ENCODE measurements at regions not wholly inside any gene's neighbourhood (a gene's known extent, or its start where the extent isn't known, plus 50 kb on each side); places are given as distances from the start of the nearest gene placed in this dataset.

- no peak for TF ChIP-seq RARB (CRISPR knock-in tag; IDR thresholded peaks at IDR 0.05)
- TF ChIP-seq ISL1 (CRISPR knock-in tag; IDR thresholded peaks at IDR 0.05), result no peak
- no peak for TF ChIP-seq CSRNP3 (CRISPR knock-in tag; IDR thresholded peaks at IDR 0.05)
- no peak for TF ChIP-seq PATZ1 (CRISPR knock-in tag; IDR thresholded peaks at IDR 0.05; ENCODE audit: borderline replicate concordance)
- no peak for TF ChIP-seq TOX (CRISPR knock-in tag; IDR thresholded peaks at IDR 0.05; ENCODE audit: borderline replicate concordance)
- TF ChIP-seq ZNF565 (CRISPR knock-in tag; conservative IDR thresholded peaks at IDR 0.05; ENCODE audit: low read depth), result no peak
- no peak for TF ChIP-seq ARNTL (CRISPR knock-in tag; IDR thresholded peaks at IDR 0.05; ENCODE audit: borderline replicate concordance, low read depth)
- no peak for TF ChIP-seq ZNF8 (CRISPR knock-in tag; IDR thresholded peaks at IDR 0.05)
- no peak for TF ChIP-seq ZNF70 (CRISPR knock-in tag; IDR thresholded peaks at IDR 0.05)
- TF ChIP-seq, protein P1, sequence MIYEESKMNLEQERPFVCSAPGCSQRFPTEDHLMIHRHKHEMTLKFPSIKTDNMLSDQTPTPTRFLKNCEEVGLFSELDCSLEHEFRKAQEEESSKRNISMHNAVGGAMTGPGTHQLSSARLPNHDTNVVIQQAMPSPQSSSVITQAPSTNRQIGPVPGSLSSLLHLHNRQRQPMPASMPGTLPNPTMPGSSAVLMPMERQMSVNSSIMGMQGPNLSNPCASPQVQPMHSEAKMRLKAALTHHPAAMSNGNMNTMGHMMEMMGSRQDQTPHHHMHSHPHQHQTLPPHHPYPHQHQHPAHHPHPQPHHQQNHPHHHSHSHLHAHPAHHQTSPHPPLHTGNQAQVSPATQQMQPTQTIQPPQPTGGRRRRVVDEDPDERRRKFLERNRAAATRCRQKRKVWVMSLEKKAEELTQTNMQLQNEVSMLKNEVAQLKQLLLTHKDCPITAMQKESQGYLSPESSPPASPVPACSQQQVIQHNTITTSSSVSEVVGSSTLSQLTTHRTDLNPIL (CRISPR knock-in tag; IDR thresholded peaks at IDR 0.05; ENCODE audit: low read depth), result no peak
- no peak for TF ChIP-seq ZFP30 (CRISPR knock-in tag; IDR thresholded peaks at IDR 0.05)
- TF ChIP-seq, protein P2, sequence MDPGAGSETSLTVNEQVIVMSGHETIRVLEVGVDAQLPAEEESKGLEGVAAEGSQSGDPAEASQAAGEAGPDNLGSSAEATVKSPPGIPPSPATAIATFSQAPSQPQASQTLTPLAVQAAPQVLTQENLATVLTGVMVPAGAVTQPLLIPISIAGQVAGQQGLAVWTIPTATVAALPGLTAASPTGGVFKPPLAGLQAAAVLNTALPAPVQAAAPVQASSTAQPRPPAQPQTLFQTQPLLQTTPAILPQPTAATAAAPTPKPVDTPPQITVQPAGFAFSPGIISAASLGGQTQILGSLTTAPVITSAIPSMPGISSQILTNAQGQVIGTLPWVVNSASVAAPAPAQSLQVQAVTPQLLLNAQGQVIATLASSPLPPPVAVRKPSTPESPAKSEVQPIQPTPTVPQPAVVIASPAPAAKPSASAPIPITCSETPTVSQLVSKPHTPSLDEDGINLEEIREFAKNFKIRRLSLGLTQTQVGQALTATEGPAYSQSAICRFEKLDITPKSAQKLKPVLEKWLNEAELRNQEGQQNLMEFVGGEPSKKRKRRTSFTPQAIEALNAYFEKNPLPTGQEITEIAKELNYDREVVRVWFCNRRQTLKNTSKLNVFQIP (CRISPR knock-in tag; IDR thresholded peaks at IDR 0.05; ENCODE audit: borderline replicate concordance, low read depth), result no peak
- no peak for TF ChIP-seq PPARA (CRISPR knock-in tag; IDR thresholded peaks at IDR 0.05; ENCODE audit: borderline replicate concordance)
- no peak for ATAC-seq
Observed at GRCh38 chr6:167663316-167663715, 163.4 kb upstream of the AFDN start.

DNA sequence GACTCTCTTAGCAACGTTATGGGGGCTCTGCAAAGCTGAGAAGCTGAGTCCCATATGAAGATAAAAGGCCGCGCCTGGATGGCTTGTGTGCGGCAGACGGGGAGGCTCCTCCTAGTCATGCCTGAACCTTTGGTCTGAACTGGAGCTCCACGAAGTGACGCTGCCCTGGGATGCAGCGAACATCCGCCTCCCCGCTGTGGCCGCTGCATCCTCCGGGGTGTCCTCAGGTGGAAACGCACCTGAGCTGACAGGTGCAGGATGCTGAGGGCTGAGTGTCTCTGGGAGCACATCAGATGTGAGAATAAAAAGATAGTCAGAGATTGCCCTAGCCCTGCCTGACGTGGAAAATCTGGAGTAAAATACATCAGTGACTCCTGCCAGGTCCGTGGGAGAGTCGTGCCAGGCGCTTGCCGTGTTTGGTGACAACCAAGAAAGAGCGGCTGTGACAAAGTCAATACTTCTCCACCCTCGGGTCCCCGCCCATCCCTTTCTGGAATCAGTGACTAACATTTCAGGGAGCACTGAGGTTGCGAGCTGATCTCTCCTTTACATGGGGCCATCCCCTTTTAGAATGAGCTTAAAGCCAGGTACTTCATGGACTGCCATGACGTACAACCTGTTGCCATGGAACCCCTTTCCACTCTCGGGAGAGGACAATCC lies 162.8 kb upstream of the AFDN start:
- no peak for TF ChIP-seq TOX (CRISPR knock-in tag; IDR thresholded peaks at IDR 0.05; ENCODE audit: borderline replicate concordance)
- TF ChIP-seq CSRNP3 (CRISPR knock-in tag; IDR thresholded peaks at IDR 0.05), result no peak
- no peak for TF ChIP-seq ZNF70 (CRISPR knock-in tag; IDR thresholded peaks at IDR 0.05)
- TF ChIP-seq, protein P3, sequence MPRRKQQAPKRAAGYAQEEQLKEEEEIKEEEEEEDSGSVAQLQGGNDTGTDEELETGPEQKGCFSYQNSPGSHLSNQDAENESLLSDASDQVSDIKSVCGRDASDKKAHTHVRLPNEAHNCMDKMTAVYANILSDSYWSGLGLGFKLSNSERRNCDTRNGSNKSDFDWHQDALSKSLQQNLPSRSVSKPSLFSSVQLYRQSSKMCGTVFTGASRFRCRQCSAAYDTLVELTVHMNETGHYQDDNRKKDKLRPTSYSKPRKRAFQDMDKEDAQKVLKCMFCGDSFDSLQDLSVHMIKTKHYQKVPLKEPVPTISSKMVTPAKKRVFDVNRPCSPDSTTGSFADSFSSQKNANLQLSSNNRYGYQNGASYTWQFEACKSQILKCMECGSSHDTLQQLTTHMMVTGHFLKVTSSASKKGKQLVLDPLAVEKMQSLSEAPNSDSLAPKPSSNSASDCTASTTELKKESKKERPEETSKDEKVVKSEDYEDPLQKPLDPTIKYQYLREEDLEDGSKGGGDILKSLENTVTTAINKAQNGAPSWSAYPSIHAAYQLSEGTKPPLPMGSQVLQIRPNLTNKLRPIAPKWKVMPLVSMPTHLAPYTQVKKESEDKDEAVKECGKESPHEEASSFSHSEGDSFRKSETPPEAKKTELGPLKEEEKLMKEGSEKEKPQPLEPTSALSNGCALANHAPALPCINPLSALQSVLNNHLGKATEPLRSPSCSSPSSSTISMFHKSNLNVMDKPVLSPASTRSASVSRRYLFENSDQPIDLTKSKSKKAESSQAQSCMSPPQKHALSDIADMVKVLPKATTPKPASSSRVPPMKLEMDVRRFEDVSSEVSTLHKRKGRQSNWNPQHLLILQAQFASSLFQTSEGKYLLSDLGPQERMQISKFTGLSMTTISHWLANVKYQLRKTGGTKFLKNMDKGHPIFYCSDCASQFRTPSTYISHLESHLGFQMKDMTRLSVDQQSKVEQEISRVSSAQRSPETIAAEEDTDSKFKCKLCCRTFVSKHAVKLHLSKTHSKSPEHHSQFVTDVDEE (CRISPR knock-in tag; IDR thresholded peaks at IDR 0.05), result no peak
- no peak for TF ChIP-seq BACH2 (CRISPR knock-in tag; IDR thresholded peaks at IDR 0.05; ENCODE audit: borderline replicate concordance)
- TF ChIP-seq ZNF565 (CRISPR knock-in tag; conservative IDR thresholded peaks at IDR 0.05; ENCODE audit: low read depth), result no peak
- no peak for TF ChIP-seq ZFP3 (CRISPR knock-in tag; IDR thresholded peaks at IDR 0.05)
- no peak for TF ChIP-seq TCF4 (CRISPR knock-in tag; IDR thresholded peaks at IDR 0.05; ENCODE audit: borderline replicate concordance)
- no peak for ATAC-seq

Measured in SK-N-SH treated with all-trans-retinoic acid at 6 μM for 48 hours (cell line).